Nephron progenitor cell (in vitro differentiated cells): ENCODE measurements at regions not wholly inside any gene's neighbourhood (a gene's known extent, or its start where the extent isn't known, plus 50 kb on each side); places are given as distances from the start of the nearest gene placed in this dataset.

ENCODE experiments used
- DNase-seq: peaks from one replicate; pipeline ENCODE4 v3.0.0; 2021
- H3K27ac Mint-ChIP-seq: 2 replicates; pipeline ENCODE4 v1.8.0; 2021; ENCODE audit warnings: mild to moderate bottlenecking, moderate library complexity, mixed read lengths
- H3K27me3 Mint-ChIP-seq: 2 replicates; pipeline ENCODE4 v1.8.0; 2021; ENCODE audit warnings: mild to moderate bottlenecking, low read depth, mixed read lengths; ENCODE audit not compliant: poor library complexity
- H3K36me3 Mint-ChIP-seq: 2 replicates; pipeline ENCODE4 v1.8.0; 2021; ENCODE audit warnings: low read depth, mixed read lengths
- H3K4me1 Mint-ChIP-seq: 2 replicates; pipeline ENCODE4 v1.8.0; 2021; ENCODE audit warnings: mixed read lengths
- H3K4me3 Mint-ChIP-seq: 2 replicates; pipeline ENCODE4 v1.8.0; 2021; ENCODE audit warnings: mild to moderate bottlenecking, moderate library complexity, mixed read lengths
- H3K9me3 Mint-ChIP-seq: 2 replicates; pipeline ENCODE4 v1.8.0; 2021; ENCODE audit warnings: mild to moderate bottlenecking, moderate library complexity, mixed read lengths
- CTCF ChIP-seq: fragments of 200-600 bp; sonication (generic); IDR thresholded peaks from 2 replicates; pipeline ENCODE4 v1.5.0; 2021; ENCODE audit warnings: antibody characterized with exemption

GRCh38 chr6:98339506-98339905 is 494.9 kb upstream of the POU3F2 start:
- H3K27ac Mint-ChIP-seq, result no peak overlapping the region
- no peak overlapping the region for H3K4me3 Mint-ChIP-seq
- H3K36me3 Mint-ChIP-seq, result no peaks in the 10 kb centered on the region
- no peak for TF ChIP-seq CTCF
- no peaks in the 10 kb centered on the region for H3K9me3 Mint-ChIP-seq
- H3K4me1 Mint-ChIP-seq, result peaks cover 48% of the 10 kb centered on the region
- H3K27me3 Mint-ChIP-seq, result no peaks in the 10 kb centered on the region
- DNase-seq, result no peak

GRCh38 chr6:98343004-98343403 is 491.4 kb upstream of the POU3F2 start:
- Mint-ChIP-seq H3K9me3 (no peaks in the 10 kb centered on the region), H3K36me3 (no peaks in the 10 kb centered on the region), H3K27ac (no peak overlapping the region), H3K4me3 (no peak overlapping the region), H3K27me3 (no peaks in the 10 kb centered on the region), H3K4me1 (peaks cover 32% of the 10 kb centered on the region)
- DNase-seq, result no peak
- TF ChIP-seq CTCF, result no peak

- Mint-ChIP-seq H3K4me1 (peaks cover 32% of the 10 kb centered on the region), H3K4me3 (no peak overlapping the region), H3K27me3 (no peaks in the 10 kb centered on the region), H3K9me3 (no peaks in the 10 kb centered on the region), H3K36me3 (no peaks in the 10 kb centered on the region), H3K27ac (no peak overlapping the region)
- TF ChIP-seq CTCF, result no peak
- DNase-seq, result no peak
Observed at GRCh38 chr6:98343797-98344196, 490.6 kb upstream of the POU3F2 start.

GRCh38 chr6:98352348-98352747 is 482.0 kb upstream of the POU3F2 start:
- no peaks in the 10 kb centered on the region for H3K4me1 Mint-ChIP-seq
- no peaks in the 10 kb centered on the region for H3K27me3 Mint-ChIP-seq
- TF ChIP-seq CTCF, result no peak

GRCh38 chr6:98358173-98358572 is 476.2 kb upstream of the POU3F2 start:
- H3K9me3 Mint-ChIP-seq, result no peaks in the 10 kb centered on the region
- H3K4me3 Mint-ChIP-seq, result no peak overlapping the region
- H3K27ac Mint-ChIP-seq, result no peak overlapping the region
- H3K4me1 Mint-ChIP-seq, result peaks cover 8% of the 10 kb centered on the region
- H3K27me3 Mint-ChIP-seq, result no peaks in the 10 kb centered on the region
- TF ChIP-seq CTCF, result no peak
- no peaks in the 10 kb centered on the region for H3K36me3 Mint-ChIP-seq
- no peak for DNase-seq

More at GRCh38 chr6:98352348-98352747, 482.0 kb upstream of the POU3F2 start:
- no peak for DNase-seq
- no peaks in the 10 kb centered on the region for H3K9me3 Mint-ChIP-seq
- no peaks in the 10 kb centered on the region for H3K36me3 Mint-ChIP-seq
- no peak overlapping the region for H3K4me3 Mint-ChIP-seq
- no peak overlapping the region for H3K27ac Mint-ChIP-seq

GRCh38 chr6:98366371-98366770 is 468.0 kb upstream of the POU3F2 start:
- no peaks in the 10 kb centered on the region for H3K27me3 Mint-ChIP-seq
- H3K27ac Mint-ChIP-seq, result no peak overlapping the region
- no peak overlapping the region for H3K4me3 Mint-ChIP-seq
- H3K4me1 Mint-ChIP-seq, result no peaks in the 10 kb centered on the region
- no peak for DNase-seq
- no peaks in the 10 kb centered on the region for H3K9me3 Mint-ChIP-seq
- H3K36me3 Mint-ChIP-seq, result no peaks in the 10 kb centered on the region
- TF ChIP-seq CTCF, result no peak
